ENCODE measurements at regions not wholly inside any gene's neighbourhood (a gene's known extent, or its start where the extent isn't known, plus 50 kb on each side); places are given as distances from the start of the nearest gene placed in this dataset.

DNA sequence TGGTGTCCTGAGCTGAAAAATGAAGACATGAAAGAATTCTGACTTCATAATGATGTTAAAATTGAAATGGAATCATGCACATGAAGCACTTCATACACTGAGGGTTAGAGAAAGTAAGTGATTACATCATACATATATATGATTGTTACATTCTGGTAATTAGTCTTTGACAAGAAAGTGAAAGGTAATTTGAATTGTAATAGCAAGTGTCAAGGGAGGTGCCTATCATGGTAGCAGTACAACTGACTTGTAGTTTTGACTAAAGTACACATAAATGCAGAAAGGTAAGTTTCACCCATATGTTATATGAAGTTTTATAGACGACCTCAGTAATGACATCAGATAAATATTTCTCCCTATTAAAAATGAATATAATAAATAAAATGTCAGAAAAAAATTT lies 1325.0 kb upstream of the GOT2 start:
- H3K27me3 ChIP-seq: no peaks in the 10 kb centered on the region
- DNase-seq: no peak
- intact Hi-C loops (cut with DNase I; ENCODE audit: low total_unique reads): no loop called here
- no peaks in the 10 kb centered on the region for H3K9me3 ChIP-seq
- TF ChIP-seq EP300 (IDR thresholded peaks at IDR 0.05) (no peak), POLR2AphosphoS5 (IDR thresholded peaks at IDR 0.05) (no peak), POLR2A (IDR thresholded peaks at IDR 0.05) (no peak)
- TF ChIP-seq, protein P1, sequence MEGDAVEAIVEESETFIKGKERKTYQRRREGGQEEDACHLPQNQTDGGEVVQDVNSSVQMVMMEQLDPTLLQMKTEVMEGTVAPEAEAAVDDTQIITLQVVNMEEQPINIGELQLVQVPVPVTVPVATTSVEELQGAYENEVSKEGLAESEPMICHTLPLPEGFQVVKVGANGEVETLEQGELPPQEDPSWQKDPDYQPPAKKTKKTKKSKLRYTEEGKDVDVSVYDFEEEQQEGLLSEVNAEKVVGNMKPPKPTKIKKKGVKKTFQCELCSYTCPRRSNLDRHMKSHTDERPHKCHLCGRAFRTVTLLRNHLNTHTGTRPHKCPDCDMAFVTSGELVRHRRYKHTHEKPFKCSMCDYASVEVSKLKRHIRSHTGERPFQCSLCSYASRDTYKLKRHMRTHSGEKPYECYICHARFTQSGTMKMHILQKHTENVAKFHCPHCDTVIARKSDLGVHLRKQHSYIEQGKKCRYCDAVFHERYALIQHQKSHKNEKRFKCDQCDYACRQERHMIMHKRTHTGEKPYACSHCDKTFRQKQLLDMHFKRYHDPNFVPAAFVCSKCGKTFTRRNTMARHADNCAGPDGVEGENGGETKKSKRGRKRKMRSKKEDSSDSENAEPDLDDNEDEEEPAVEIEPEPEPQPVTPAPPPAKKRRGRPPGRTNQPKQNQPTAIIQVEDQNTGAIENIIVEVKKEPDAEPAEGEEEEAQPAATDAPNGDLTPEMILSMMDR (IDR thresholded peaks at IDR 0.05): no peak
- no peak overlapping the region for H3K4me3 ChIP-seq
- 50 to 67% (median 58%) methylated on average over 1 of the region's 1 CpG for WGBS, 5 donors
- no peaks in the 10 kb centered on the region for H3K4me1 ChIP-seq
- no peak overlapping the region for H3K27ac ChIP-seq
- no peaks in the 10 kb centered on the region for H3K36me3 ChIP-seq

DNA sequence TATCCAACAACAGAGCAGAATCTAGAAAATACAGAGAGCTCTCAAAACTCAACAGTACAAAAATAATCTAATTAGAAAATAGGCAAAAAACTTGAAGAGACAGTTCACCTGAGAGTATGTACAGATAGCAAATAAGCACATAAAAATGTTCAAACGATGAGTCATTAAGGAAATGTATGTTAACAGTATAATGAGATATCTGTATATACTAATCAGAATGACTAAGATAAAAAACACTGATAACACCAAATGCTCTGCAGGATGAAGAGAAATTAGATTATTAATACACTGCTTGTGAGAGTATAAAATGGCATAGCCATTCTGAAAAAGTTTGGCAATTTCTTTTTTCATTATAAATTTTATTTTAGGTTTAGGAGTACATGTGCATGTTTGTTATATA lies 1307.6 kb upstream of the GOT2 start:
- Histone ChIP-seq H3K36me3 (no peaks in the 10 kb centered on the region), H3K4me1 (no peaks in the 10 kb centered on the region), H3K9me3 (no peaks in the 10 kb centered on the region), H3K4me3 (no peak overlapping the region), H3K27ac (no peak overlapping the region), H3K27me3 (no peaks in the 10 kb centered on the region)
- 56 to 75% (median 67%) methylated on average over 1 of the region's 1 CpG for WGBS, 5 donors
- DNase-seq: no peak
- TF ChIP-seq POLR2A (IDR thresholded peaks at IDR 0.05) (no peak), POLR2AphosphoS5 (IDR thresholded peaks at IDR 0.05) (no peak), EP300 (IDR thresholded peaks at IDR 0.05) (no peak)
- TF ChIP-seq, protein P1 (IDR thresholded peaks at IDR 0.05): no peak
- intact Hi-C loops (cut with DNase I; ENCODE audit: low total_unique reads): no loop called here

DNA sequence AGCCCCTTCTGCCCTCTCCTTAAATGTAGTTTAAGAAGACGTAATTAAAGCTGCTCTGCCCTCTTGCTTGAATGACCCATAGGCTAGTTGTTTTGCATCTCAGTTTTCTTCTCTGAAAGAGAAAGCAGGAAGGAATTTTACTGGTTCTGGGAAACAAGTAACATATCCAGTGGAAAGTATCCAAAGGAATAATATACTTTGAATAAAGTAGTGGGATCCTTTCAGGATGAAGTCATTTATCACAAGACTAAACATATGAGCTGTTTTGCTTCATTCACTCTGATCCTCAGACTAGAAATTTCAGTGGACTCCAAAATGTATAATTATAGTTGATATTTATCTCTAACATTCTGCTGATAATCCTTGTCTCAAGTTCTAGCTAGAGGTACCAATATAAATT lies 1297.6 kb upstream of the GOT2 start:
- H3K9me3 ChIP-seq: peaks cover 0 to 12% (median 4%) of the 10 kb centered on the region in 4 donors
- H3K36me3 ChIP-seq: no peaks in the 10 kb centered on the region
- 78 to 90% (median 80%) methylated on average over 1 of the region's 1 CpG for WGBS, 5 donors
- no peak overlapping the region for H3K27ac ChIP-seq
- no peak for DNase-seq
- TF ChIP-seq EP300 (IDR thresholded peaks at IDR 0.05): no peak
- TF ChIP-seq POLR2A (IDR thresholded peaks at IDR 0.05): no peak
- TF ChIP-seq, protein P1 (IDR thresholded peaks at IDR 0.05): no peak
- TF ChIP-seq POLR2AphosphoS5 (IDR thresholded peaks at IDR 0.05): no peak
- no peak overlapping the region for H3K4me3 ChIP-seq
- no peaks in the 10 kb centered on the region for H3K4me1 ChIP-seq
- intact Hi-C loops (cut with DNase I; ENCODE audit: low total_unique reads): no loop called here
- H3K27me3 ChIP-seq: no peaks in the 10 kb centered on the region

DNA sequence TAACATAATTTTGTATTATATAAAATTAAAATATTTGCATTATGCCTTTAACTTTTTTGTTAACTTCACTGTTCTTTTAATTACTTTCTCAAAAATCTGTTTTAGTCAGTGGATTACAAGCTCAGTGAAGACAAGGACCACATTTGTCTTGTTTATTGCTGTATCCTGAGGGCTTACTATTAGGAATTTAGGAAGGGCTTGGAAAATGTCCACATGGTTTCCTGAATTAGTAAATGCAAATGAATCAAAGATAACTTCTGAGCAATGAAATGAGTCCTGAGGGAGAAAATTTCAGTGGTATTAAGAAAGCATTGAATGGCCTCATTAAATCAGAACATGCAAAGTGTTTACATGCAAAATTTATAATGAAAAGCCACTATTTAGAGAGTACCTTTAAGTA lies 1293.2 kb upstream of the GOT2 start:
- H3K4me1 ChIP-seq: no peaks in the 10 kb centered on the region
- no peaks in the 10 kb centered on the region for H3K36me3 ChIP-seq
- H3K27me3 ChIP-seq: no peaks in the 10 kb centered on the region
- peaks cover 0 to 4% (median 0%) of the 10 kb centered on the region in 4 donors for H3K9me3 ChIP-seq
- H3K4me3 ChIP-seq: no peak overlapping the region
- H3K27ac ChIP-seq: no peak overlapping the region
- TF ChIP-seq POLR2A (IDR thresholded peaks at IDR 0.05) (no peak), POLR2AphosphoS5 (IDR thresholded peaks at IDR 0.05) (no peak), EP300 (IDR thresholded peaks at IDR 0.05) (no peak)
- TF ChIP-seq, protein P1 (IDR thresholded peaks at IDR 0.05): no peak
- intact Hi-C loops (cut with DNase I; ENCODE audit: low total_unique reads): no loop called here
- no peak for DNase-seq

Data from stomach (tissue), 8 donors.